Left lung (tissue), 4 donors: ENCODE measurements at regions not wholly inside any gene's neighbourhood (a gene's known extent, or its start where the extent isn't known, plus 50 kb on each side); places are given as distances from the start of the nearest gene placed in this dataset.

Experiments used
- ATAC-seq: fragments of 200-7000 bp; cut with Tn5 transposase; one replicate; pipeline ENCODE4 v1.9.1; 2020; ENCODE audit warnings: moderate library complexity
- DNase-seq, 4 donors: peaks; one replicate each; pipeline ENCODE4 v3.0.0-alpha.2; 2013 to 2020
- H3K27ac ChIP-seq, 2 donors: fragments of 200-600 bp; sonication (generic) in 1 of 2; one replicate each; pipeline versions ENCODE4 v1.5.0 to v1.8.0; 2020 to 2021
- H3K27me3 ChIP-seq, 2 donors: fragments of 200-600 bp; sonication (generic) in 1 of 2; one replicate each; pipeline versions ENCODE4 v1.5.0 to v1.8.0; 2020 to 2021
- H3K36me3 ChIP-seq, 2 donors: fragments of 200-600 bp; sonication (generic) in 1 of 2; one replicate each; pipeline versions ENCODE4 v1.5.0 to v1.8.0; 2020 to 2021
- H3K4me1 ChIP-seq, 2 donors: fragments of 200-600 bp; one replicate each; pipeline ENCODE4 v1.8.0; 2021
- H3K4me3 ChIP-seq, 2 donors: fragments of 200-600 bp; sonication (generic) in 1 of 2; one replicate each; pipeline versions ENCODE4 v1.5.0 to v1.8.0; 2020 to 2021; ENCODE audit warnings: mild to moderate bottlenecking in 1 of 2
- H3K9me3 ChIP-seq, 2 donors: fragments of 200-600 bp; sonication (generic) in 1 of 2; one replicate each; pipeline versions ENCODE4 v1.5.0 to v1.8.0; 2020 to 2021
- CTCF ChIP-seq, 2 donors: fragments of 200-600 bp; sonication (generic) in 1 of 2; IDR thresholded peaks; one replicate each; pipeline versions ENCODE4 v1.5.0 to v1.8.0; 2021; ENCODE audit warnings: antibody characterized with exemption in 2 of 2
- intact Hi-C, 2 donors: fragments of 100-400 bp; cut with DNase I; formaldehyde crosslinking; loops; one replicate each; pipeline versions ENCODE4 v1.11.2 to v1.14.2; 2022
- donor health status: DM: no; HTN: yes; CAD: no.
- donor health status: DM: no; HTN: no; CAD: no.

- no peaks in the 10 kb centered on the region for H3K9me3 ChIP-seq
- ATAC-seq: no peak
- H3K36me3 ChIP-seq: no peaks in the 10 kb centered on the region
- no peak overlapping the region for H3K4me3 ChIP-seq
- no peak for DNase-seq
- H3K4me1 ChIP-seq: no peaks in the 10 kb centered on the region
- TF ChIP-seq CTCF (IDR thresholded peaks at IDR 0.05): no peak
- H3K27ac ChIP-seq: no peak overlapping the region
- no peaks in the 10 kb centered on the region for H3K27me3 ChIP-seq
- intact Hi-C loops: no loop called here
Measured at GRCh38 chrX:139094671-139095592, 383.4 kb upstream of the FGF13 start.

GRCh38 chrX:139093201-139093600 is 381.7 kb upstream of the FGF13 start:
- no peaks in the 10 kb centered on the region for H3K36me3 ChIP-seq
- no peaks in the 10 kb centered on the region for H3K9me3 ChIP-seq
- DNase-seq (no peak), ATAC-seq (no peak)
- H3K27me3 ChIP-seq: no peaks in the 10 kb centered on the region
- no peaks in the 10 kb centered on the region for H3K4me1 ChIP-seq
- TF ChIP-seq CTCF (IDR thresholded peaks at IDR 0.05): no peak
- H3K27ac ChIP-seq: no peak overlapping the region
- intact Hi-C loops: no loop called here
- no peak overlapping the region for H3K4me3 ChIP-seq

- intact Hi-C loops: no loop called here
- H3K27me3 ChIP-seq: no peaks in the 10 kb centered on the region
- H3K4me1 ChIP-seq: no peaks in the 10 kb centered on the region
- H3K9me3 ChIP-seq: no peaks in the 10 kb centered on the region
- DNase-seq: no peak
- ATAC-seq: no peak
- no peak for TF ChIP-seq CTCF (IDR thresholded peaks at IDR 0.05)
- H3K27ac ChIP-seq: no peak overlapping the region
- no peak overlapping the region for H3K4me3 ChIP-seq
- no peaks in the 10 kb centered on the region for H3K36me3 ChIP-seq
Measured at GRCh38 chrX:139091878-139092277, 380.4 kb upstream of the FGF13 start.

GRCh38 chrX:139091066-139091465 is 379.5 kb upstream of the FGF13 start:
- Histone ChIP-seq H3K9me3 (no peaks in the 10 kb centered on the region), H3K27ac (no peak overlapping the region), H3K4me1 (no peaks in the 10 kb centered on the region), H3K27me3 (no peaks in the 10 kb centered on the region), H3K4me3 (no peak overlapping the region), H3K36me3 (no peaks in the 10 kb centered on the region)
- no peak for DNase-seq
- no peak for TF ChIP-seq CTCF (IDR thresholded peaks at IDR 0.05)
- intact Hi-C loops: no loop called here
- ATAC-seq: no peak

- ATAC-seq (no peak), DNase-seq (no peak)
- H3K4me3 ChIP-seq: no peak overlapping the region
- no peaks in the 10 kb centered on the region for H3K4me1 ChIP-seq
- H3K9me3 ChIP-seq: no peaks in the 10 kb centered on the region
- H3K36me3 ChIP-seq: no peaks in the 10 kb centered on the region
- H3K27ac ChIP-seq: no peak overlapping the region
- intact Hi-C loops: no loop called here
- no peaks in the 10 kb centered on the region for H3K27me3 ChIP-seq
- TF ChIP-seq CTCF (IDR thresholded peaks at IDR 0.05): no peak
Measured at GRCh38 chrX:139086246-139086645, 374.7 kb upstream of the FGF13 start.
